ENCODE measurements at regions not wholly inside any gene's neighbourhood (a gene's known extent, or its start where the extent isn't known, plus 50 kb on each side); places are given as distances from the start of the nearest gene placed in this dataset.

DNA sequence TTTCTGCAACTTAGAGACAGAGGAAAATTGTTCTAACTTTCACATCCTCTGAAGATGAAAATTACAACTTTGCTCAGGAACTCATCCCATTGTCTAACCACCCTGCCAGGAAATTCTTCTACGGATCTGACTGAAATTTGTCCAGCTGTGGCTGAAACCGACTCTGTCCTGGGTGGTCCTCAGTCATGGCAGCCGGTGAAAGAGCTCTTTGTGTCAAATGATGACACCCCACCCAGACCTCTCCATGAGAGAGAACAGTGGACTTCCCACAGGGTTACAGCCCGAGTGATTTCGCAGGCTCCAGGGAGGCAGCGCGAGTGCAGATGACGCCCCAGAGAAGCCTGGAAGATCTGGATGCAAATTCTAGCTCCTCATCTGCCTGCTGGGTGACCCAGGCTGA is 65.1 kb upstream of the TRIB2 start:
- TF ChIP-seq CTCF (IDR thresholded peaks at IDR 0.05), result no peak
- no peak for TF ChIP-seq JUN (IDR thresholded peaks at IDR 0.05)
- no peak for TF ChIP-seq KDM1A (IDR thresholded peaks at IDR 0.05; ENCODE audit: low read depth)
- TF ChIP-seq, protein P1, sequence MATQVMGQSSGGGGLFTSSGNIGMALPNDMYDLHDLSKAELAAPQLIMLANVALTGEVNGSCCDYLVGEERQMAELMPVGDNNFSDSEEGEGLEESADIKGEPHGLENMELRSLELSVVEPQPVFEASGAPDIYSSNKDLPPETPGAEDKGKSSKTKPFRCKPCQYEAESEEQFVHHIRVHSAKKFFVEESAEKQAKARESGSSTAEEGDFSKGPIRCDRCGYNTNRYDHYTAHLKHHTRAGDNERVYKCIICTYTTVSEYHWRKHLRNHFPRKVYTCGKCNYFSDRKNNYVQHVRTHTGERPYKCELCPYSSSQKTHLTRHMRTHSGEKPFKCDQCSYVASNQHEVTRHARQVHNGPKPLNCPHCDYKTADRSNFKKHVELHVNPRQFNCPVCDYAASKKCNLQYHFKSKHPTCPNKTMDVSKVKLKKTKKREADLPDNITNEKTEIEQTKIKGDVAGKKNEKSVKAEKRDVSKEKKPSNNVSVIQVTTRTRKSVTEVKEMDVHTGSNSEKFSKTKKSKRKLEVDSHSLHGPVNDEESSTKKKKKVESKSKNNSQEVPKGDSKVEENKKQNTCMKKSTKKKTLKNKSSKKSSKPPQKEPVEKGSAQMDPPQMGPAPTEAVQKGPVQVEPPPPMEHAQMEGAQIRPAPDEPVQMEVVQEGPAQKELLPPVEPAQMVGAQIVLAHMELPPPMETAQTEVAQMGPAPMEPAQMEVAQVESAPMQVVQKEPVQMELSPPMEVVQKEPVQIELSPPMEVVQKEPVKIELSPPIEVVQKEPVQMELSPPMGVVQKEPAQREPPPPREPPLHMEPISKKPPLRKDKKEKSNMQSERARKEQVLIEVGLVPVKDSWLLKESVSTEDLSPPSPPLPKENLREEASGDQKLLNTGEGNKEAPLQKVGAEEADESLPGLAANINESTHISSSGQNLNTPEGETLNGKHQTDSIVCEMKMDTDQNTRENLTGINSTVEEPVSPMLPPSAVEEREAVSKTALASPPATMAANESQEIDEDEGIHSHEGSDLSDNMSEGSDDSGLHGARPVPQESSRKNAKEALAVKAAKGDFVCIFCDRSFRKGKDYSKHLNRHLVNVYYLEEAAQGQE (IDR thresholded peaks at IDR 0.05), result no peak
- TF ChIP-seq, protein P2, sequence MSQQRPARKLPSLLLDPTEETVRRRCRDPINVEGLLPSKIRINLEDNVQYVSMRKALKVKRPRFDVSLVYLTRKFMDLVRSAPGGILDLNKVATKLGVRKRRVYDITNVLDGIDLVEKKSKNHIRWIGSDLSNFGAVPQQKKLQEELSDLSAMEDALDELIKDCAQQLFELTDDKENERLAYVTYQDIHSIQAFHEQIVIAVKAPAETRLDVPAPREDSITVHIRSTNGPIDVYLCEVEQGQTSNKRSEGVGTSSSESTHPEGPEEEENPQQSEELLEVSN (IDR thresholded peaks at IDR 0.05; ENCODE audit: borderline replicate concordance, low read depth), result no peak
- TF ChIP-seq POLR2A (IDR thresholded peaks at IDR 0.05; ENCODE audit: low read length), result no peak
- TF ChIP-seq NPAS2 (CRISPR knock-in tag; IDR thresholded peaks at IDR 0.05; ENCODE audit: borderline replicate concordance), result no peak
- TF ChIP-seq ELK1 (IDR thresholded peaks at IDR 0.05; ENCODE audit: low read depth, low read length), result no peak
- no peak for TF ChIP-seq ESRRA (IDR thresholded peaks at IDR 0.05; ENCODE audit: borderline replicate concordance, low read length)

Measured in A549 (cell line).